Activated naive CD8-positive, alpha-beta T cell treated with anti-CD3 and anti-CD28 coated beads for 36 hours (primary cell): ENCODE measurements at regions not wholly inside any gene's neighbourhood (a gene's known extent, or its start where the extent isn't known, plus 50 kb on each side); places are given as distances from the start of the nearest gene placed in this dataset.

Source experiments
- DNase-seq: peaks from one replicate; pipeline ENCODE4 v3.0.0; 2021
- H3K27ac Mint-ChIP-seq: one replicate; pipeline ENCODE4 v1.8.0; 2022; ENCODE audit warnings: mild to moderate bottlenecking, moderate library complexity, mixed read lengths
- H3K27me3 Mint-ChIP-seq: one replicate; pipeline ENCODE4 v1.8.0; 2022; ENCODE audit warnings: mild to moderate bottlenecking, mixed read lengths
- H3K36me3 Mint-ChIP-seq: one replicate; pipeline ENCODE4 v1.8.0; 2021; ENCODE audit warnings: mild to moderate bottlenecking, mixed read lengths
- H3K4me1 Mint-ChIP-seq: one replicate; pipeline ENCODE4 v1.8.0; 2021; ENCODE audit warnings: mixed read lengths
- H3K4me3 Mint-ChIP-seq: one replicate; pipeline ENCODE4 v1.8.0; 2022; ENCODE audit warnings: mild to moderate bottlenecking, moderate library complexity, mixed read lengths
- H3K9me3 Mint-ChIP-seq: one replicate; pipeline ENCODE4 v1.8.0; 2022; ENCODE audit warnings: mixed read lengths

DNA sequence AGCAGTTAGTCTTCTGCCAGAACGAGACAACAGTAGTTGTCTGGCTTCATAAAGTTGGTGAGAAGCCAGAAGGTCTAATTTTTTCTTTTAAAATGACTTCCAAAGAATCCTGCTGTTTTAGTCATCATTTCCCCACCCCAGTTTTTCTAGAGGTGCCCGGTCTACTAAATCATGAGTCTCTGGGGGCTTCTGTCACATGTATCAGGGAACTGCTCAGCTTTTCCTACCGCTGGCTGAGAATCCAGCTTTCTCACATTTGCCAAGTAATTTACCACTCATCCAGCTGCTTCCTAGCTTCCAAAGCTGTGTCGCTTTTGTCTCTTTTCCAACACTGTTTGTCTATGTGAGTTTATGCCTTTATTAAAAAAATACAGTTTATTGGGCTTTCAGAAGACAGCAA lies 183.3 kb downstream of the NSUN3 start:
- DNase-seq: no peak
- Mint-ChIP-seq H3K27me3 (peaks cover 14% of the 10 kb centered on the region), H3K36me3 (no peaks in the 10 kb centered on the region), H3K9me3 (no peaks in the 10 kb centered on the region), H3K27ac (no peak overlapping the region), H3K4me3 (no peak overlapping the region), H3K4me1 (no peaks in the 10 kb centered on the region)

DNA sequence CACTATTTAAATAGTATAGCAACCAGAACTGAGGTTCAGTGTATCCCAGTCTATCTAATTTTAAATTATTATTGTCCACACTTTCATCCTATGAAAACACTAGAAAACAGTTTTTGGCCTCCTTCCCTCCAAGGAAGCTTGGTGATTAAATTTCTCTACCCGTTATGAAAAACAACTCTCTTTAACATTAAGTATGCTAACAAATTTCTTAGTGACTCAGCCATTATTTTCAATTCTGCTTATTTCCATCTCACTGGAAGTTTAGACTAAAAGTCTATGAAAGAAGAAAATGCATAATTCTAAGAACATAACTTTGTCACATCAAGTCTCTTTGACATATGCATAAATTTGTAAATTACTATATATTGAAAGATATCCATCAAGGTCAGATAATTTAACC lies 185.2 kb downstream of the NSUN3 start:
- DNase-seq: no peak
- H3K36me3 Mint-ChIP-seq: no peaks in the 10 kb centered on the region
- no peak overlapping the region for H3K4me3 Mint-ChIP-seq
- no peak overlapping the region for H3K27ac Mint-ChIP-seq
- H3K4me1 Mint-ChIP-seq: no peaks in the 10 kb centered on the region
- peaks cover 14% of the 10 kb centered on the region for H3K27me3 Mint-ChIP-seq
- H3K9me3 Mint-ChIP-seq: no peaks in the 10 kb centered on the region

DNA sequence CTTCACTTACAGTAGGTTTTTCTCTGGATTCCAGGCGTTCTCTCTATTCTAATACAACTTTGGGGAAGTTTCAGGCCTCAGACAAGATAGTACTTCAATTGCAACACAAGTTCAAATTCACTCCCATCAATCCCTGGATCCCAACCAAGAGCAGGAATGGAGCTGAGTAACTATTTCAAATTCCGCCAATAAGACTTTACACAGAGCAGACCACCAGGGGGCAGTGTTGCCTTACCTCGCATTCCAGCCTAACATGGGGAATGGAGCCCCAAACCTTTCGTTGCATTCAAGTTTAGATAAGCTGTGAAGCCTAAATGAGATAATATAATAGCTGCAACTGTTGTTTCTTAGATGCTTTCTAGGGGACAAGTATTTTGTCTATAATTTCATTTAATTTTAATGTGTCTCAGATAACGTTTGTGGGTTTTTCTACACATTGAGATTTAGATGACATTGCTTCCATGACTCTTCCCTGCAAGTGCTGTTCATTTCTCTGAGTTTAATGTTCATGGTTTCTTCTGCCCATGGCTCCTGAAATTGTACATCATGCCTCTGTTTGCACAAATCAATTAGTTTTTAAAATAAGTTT lies 186.7 kb downstream of the NSUN3 start:
- no peaks in the 10 kb centered on the region for H3K4me1 Mint-ChIP-seq
- no peak overlapping the region for H3K4me3 Mint-ChIP-seq
- no peaks in the 10 kb centered on the region for H3K9me3 Mint-ChIP-seq
- H3K27me3 Mint-ChIP-seq: peaks cover 14% of the 10 kb centered on the region
- H3K36me3 Mint-ChIP-seq: no peaks in the 10 kb centered on the region
- DNase-seq: peak; percentile 48
- no peak overlapping the region for H3K27ac Mint-ChIP-seq

DNA sequence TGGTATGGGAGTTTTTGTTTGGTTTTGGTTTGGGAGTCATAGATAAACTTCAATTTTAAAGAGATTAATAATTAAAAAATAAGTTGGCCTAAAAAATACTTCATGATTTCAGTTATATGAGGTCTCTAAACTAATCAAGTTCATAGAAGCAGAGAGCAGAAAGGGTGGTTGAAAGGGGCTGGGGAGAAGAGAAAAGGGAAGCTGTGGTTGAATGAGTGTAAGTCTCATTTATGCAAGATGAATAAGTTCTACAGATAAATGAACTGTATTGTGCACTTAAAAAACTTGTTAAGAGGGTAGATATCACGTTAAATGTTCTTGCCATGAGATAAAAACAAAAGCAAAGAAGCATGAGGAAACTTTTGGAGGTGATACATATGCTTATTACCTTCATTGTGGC lies 188.7 kb downstream of the NSUN3 start:
- Mint-ChIP-seq H3K9me3 (no peaks in the 10 kb centered on the region), H3K4me1 (no peaks in the 10 kb centered on the region), H3K27ac (no peak overlapping the region), H3K27me3 (peaks cover 14% of the 10 kb centered on the region), H3K36me3 (no peaks in the 10 kb centered on the region), H3K4me3 (no peak overlapping the region)
- no peak for DNase-seq

DNA sequence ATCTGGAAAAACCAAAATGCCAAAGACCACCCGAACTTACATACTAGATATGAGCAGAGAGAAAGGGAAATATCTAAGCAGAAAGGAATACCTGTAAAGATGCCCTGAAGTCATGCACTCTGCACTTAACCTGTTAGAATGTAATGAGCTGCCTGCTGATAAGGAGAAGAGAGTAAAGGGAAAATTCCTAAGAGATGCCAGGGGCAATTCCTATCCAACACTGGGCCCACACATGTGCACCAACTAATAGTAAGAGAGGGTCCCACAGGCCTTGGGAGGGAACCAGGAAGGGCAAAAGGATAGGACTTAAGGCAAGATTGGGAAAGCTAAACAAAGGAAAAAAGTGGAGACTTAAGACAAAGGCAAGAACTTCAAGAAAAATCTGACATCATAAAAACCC lies 189.5 kb downstream of the NSUN3 start:
- Mint-ChIP-seq H3K4me1 (no peaks in the 10 kb centered on the region), H3K36me3 (no peaks in the 10 kb centered on the region)

DNA sequence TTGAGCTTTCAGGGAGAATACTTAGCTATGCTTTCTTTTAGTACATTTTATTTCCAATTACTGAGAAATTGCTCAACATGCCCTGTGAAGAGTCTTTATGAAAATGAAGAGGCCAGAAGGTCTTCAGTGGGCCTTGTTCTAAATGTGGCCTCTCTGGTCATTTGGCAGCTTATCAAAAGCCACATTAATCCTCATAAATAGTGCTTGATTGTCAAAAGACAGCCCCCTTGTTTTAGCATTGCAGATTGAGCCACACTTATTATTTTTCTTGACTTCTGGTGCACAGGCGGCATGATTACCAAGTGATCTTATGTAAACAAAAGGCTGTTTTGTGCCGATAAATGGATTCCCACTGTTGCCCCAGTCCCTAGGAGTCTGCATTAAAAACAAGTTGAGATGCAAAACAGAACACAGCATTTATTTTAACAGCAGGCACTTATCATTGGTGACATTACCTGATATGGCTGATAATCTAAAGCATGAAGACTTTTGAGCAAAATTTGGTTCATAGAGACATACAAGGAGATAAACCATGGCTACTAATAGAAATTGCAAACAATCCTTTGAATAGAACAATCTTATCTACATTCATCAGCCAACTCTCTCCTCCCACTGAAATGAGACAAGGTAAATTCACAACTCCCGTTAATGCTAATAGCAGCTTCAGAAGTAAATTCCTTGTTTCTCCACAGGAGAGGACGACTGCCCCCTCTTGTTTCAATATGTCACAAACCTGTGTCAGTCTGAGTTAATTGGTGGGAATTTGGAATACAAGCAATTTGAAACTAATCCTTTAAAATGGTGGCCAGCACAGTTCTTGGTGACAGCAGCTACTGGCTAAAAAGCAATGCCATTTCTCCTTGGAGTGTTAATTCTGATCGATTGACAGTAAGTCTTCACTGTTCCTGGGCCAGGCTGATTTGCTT lies 194.3 kb downstream of the NSUN3 start:
- Mint-ChIP-seq H3K27me3 (no peaks in the 10 kb centered on the region), H3K9me3 (no peaks in the 10 kb centered on the region), H3K4me3 (no peak overlapping the region), H3K4me1 (no peaks in the 10 kb centered on the region), H3K27ac (no peak overlapping the region), H3K36me3 (no peaks in the 10 kb centered on the region)
- no peak for DNase-seq

More for the DNA sequence above, 189.5 kb downstream of the NSUN3 start:
- DNase-seq: no peak
- Mint-ChIP-seq H3K4me3 (no peak overlapping the region), H3K9me3 (no peaks in the 10 kb centered on the region), H3K27ac (no peak overlapping the region), H3K27me3 (peaks cover 14% of the 10 kb centered on the region)

DNA sequence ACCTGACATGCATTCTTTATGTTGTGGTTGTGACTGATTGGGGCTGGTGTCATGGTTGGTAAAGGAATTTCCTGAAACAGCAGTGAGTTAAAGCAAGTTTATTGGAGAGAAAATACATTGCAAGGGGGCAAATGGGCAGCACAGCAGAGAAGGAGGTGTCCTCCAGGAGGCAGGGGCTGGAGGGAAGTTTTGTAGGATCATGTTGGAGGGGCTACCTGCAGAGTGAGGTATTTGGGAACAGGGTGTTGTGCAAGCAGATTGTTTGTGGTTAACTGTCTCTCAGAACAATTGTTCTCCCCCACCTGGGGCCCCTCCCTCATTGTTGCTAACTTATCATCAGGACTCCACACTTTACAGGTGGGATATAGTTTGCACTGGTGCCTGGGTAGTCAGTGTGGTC lies 196.0 kb downstream of the NSUN3 start:
- Mint-ChIP-seq H3K9me3 (no peaks in the 10 kb centered on the region), H3K27ac (no peak overlapping the region), H3K36me3 (no peaks in the 10 kb centered on the region), H3K4me3 (no peak overlapping the region), H3K27me3 (no peaks in the 10 kb centered on the region), H3K4me1 (no peaks in the 10 kb centered on the region)
- no peak for DNase-seq

DNA sequence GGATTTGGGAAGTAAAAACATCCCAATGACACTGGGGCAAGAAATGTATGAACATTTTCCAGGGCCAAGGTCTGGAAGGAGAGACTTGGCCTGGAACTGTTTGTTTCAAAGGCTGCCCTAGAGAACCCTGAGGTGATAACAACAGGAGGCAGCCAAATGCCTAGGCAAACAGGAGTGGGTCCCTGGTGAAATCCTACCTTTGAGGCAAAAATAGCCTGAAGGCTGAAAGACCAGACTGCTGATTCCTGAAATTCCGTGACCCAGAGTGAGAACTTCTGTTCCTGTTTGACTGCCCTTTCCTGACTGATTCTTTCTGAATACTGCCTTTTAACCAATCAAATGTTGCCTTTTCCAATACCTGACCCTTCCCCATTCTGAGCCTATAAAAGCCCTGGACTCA lies 196.4 kb downstream of the NSUN3 start:
- DNase-seq: no peak
- Mint-ChIP-seq H3K4me3 (no peak overlapping the region), H3K9me3 (no peaks in the 10 kb centered on the region), H3K27me3 (no peaks in the 10 kb centered on the region), H3K36me3 (no peaks in the 10 kb centered on the region), H3K27ac (no peak overlapping the region), H3K4me1 (no peaks in the 10 kb centered on the region)

DNA sequence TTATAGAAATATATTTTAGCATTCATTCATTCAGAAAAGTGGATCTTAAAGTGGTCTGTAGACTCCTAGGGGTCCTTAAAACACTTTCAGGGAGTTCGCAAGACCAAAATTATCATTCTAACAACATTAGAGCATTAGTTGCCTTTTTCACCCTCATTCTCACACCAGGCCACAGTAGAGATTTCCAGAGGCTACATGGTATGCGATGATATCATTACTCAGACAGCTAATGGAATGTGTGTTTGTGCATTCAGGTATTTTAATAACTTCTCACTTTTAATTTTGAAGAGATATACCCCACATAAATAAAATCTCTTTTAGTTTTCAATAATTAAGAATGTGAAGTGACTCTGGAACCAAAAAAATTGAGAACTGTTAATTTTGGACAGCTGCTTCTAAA lies 206.9 kb downstream of the NSUN3 start:
- no peak overlapping the region for H3K27ac Mint-ChIP-seq
- no peaks in the 10 kb centered on the region for H3K27me3 Mint-ChIP-seq
- DNase-seq: no peak
- H3K9me3 Mint-ChIP-seq: no peaks in the 10 kb centered on the region
- no peaks in the 10 kb centered on the region for H3K36me3 Mint-ChIP-seq
- no peak overlapping the region for H3K4me3 Mint-ChIP-seq
- no peaks in the 10 kb centered on the region for H3K4me1 Mint-ChIP-seq

DNA sequence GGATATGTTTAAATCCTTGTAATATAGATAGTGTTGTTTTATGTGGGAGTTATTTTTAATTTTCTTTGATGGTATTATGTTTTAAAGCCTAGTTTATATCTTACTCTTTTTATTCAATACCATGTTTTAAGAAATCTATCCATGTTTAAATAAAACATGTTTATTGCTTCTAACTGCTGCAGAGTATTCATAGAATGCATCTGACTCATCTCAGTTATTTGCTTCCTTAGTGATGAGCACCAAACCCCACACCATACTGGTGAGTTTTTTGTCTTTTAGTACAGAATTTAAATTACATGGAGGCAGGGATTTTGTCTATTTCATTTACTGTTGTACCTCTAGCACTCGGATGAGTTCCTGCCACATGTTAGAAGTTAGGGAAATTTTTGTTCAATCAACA lies 209.2 kb downstream of the NSUN3 start:
- no peaks in the 10 kb centered on the region for H3K4me1 Mint-ChIP-seq
- H3K36me3 Mint-ChIP-seq: no peaks in the 10 kb centered on the region
- no peak for DNase-seq
- no peak overlapping the region for H3K4me3 Mint-ChIP-seq
- no peaks in the 10 kb centered on the region for H3K27me3 Mint-ChIP-seq
- H3K27ac Mint-ChIP-seq: no peak overlapping the region
- H3K9me3 Mint-ChIP-seq: no peaks in the 10 kb centered on the region

DNA sequence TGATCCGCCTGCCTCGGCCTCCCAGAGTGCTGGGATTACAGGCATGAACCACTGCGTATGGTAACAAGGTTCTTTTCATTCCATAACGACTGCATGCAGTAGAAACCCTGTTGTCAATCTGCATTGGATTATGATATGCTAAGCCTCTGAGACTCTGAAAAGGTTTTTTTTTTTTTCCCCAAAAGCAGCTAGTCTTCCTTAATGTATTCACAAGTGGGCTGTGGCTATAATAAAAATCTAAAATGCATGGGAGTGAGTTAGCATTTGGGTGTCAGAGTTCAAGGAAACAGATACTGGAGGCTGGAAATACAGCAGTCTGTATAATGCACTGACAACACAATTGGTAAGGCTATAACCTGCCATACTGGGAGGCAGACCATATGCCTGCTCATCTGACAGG lies 218.1 kb downstream of the NSUN3 start:
- Mint-ChIP-seq H3K27ac (no peak overlapping the region), H3K4me1 (no peaks in the 10 kb centered on the region), H3K36me3 (no peaks in the 10 kb centered on the region)

DNA sequence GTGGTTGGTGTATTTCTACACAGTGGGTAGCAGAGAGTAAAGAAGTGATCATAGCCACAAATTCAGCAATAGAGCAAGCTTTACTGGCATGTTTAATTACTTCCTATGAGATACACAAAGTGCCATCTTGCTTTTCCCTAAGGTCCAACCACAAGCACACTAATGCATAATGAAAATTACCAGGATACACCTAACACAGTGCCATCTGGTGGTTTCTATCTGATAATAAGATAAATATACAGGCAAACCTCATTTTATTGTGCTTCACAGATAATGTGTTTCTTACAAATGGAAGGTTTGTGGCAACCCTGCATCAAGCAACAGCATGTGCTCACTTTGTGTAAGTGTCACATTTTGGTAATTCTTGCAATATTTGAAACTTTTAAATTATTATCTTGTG lies 223.0 kb downstream of the NSUN3 start:
- Mint-ChIP-seq H3K4me3 (no peak overlapping the region), H3K9me3 (no peaks in the 10 kb centered on the region), H3K36me3 (no peaks in the 10 kb centered on the region), H3K27me3 (no peaks in the 10 kb centered on the region), H3K4me1 (no peaks in the 10 kb centered on the region), H3K27ac (no peak overlapping the region)
- no peak for DNase-seq

More for the DNA sequence above, 218.1 kb downstream of the NSUN3 start:
- Mint-ChIP-seq H3K9me3 (no peaks in the 10 kb centered on the region), H3K4me3 (no peak overlapping the region), H3K27me3 (no peaks in the 10 kb centered on the region)
- no peak for DNase-seq

DNA sequence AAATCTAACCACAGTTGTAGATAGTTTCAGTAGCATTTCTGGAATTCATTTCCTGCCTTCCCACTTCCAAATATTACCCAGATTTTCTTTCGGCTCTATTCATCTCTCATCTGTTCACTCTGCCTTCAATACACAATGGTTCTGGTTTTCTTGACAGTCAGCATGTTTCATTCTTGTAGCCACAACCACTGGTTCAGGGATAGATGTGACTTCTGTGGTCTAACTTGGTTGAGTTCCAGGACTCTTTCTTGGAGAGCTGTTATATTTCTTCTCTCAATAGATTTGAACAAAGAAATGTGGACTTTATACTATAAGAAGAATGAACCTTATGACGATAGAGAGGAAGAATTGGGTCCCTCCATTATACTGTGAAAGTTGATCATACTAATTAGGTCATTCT lies 228.8 kb downstream of the NSUN3 start:
- H3K27ac Mint-ChIP-seq: no peak overlapping the region
- no peak overlapping the region for H3K4me3 Mint-ChIP-seq
- no peak for DNase-seq
- peaks cover 9% of the 10 kb centered on the region for H3K27me3 Mint-ChIP-seq
- H3K4me1 Mint-ChIP-seq: no peaks in the 10 kb centered on the region
- no peaks in the 10 kb centered on the region for H3K9me3 Mint-ChIP-seq
- no peaks in the 10 kb centered on the region for H3K36me3 Mint-ChIP-seq

DNA sequence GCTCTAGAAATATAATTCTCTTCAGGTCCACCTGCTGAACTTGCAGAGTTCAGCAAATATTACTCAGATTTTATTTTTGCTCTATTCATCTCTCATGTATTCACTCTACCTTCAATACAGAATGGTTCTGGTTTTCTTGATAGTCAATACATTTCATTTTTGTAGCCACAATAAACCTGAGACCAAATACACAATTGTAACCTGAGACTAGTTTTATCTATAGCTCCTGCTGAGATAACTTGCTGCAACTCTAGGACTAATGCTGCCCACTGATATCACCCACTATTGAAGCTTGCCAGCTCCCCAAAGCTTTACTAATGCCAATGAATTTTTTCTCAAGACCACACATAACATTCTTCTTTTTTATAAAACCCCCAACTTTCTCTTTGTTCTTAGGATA lies 229.3 kb downstream of the NSUN3 start:
- Mint-ChIP-seq H3K27me3 (peaks cover 10% of the 10 kb centered on the region), H3K4me1 (no peaks in the 10 kb centered on the region), H3K4me3 (no peak overlapping the region), H3K27ac (no peak overlapping the region), H3K36me3 (no peaks in the 10 kb centered on the region), H3K9me3 (no peaks in the 10 kb centered on the region)
- DNase-seq: no peak

DNA sequence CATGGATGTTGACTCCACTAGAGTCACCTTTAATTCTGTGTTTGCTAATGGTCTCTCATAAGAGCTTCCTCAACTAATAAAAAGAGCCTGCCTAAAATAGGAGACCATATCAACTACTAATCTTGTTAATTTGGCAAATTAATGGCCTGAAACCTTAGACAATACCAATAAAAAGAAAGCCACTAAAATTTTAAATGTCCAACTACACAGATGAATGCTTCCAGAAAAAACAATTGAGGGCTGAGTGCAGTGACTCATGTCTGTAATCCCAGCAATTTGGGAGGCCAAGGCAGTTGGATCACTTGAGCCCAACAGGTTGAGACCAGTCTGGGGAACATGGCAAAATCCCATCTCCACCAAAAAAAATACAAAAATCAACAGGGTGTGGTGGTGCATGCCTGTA lies 230.9 kb downstream of the NSUN3 start:
- H3K36me3 Mint-ChIP-seq: no peaks in the 10 kb centered on the region
- H3K4me1 Mint-ChIP-seq: no peaks in the 10 kb centered on the region
- H3K9me3 Mint-ChIP-seq: no peaks in the 10 kb centered on the region
- H3K27ac Mint-ChIP-seq: no peak overlapping the region
- DNase-seq: no peak
- peaks cover 10% of the 10 kb centered on the region for H3K27me3 Mint-ChIP-seq
- no peak overlapping the region for H3K4me3 Mint-ChIP-seq

DNA sequence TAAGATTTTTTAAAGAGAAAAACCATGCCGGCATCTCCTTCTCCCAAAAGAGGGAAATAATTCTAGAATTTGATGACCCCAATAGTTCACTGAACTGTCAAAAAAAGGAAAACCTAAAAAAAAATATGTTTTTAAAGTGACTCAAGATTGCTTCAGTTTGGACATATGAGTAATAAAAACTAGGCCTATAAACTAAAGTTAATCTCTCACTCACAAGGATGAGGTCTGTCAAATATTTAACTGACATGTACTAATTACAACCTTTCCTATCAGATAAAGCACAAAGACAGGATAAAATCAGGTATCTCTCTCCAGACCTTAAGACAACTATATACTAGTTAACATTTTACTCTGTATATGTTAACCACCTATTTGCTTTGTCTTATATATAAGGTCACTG lies 231.9 kb downstream of the NSUN3 start:
- no peak overlapping the region for H3K27ac Mint-ChIP-seq
- no peaks in the 10 kb centered on the region for H3K36me3 Mint-ChIP-seq
- H3K9me3 Mint-ChIP-seq: no peaks in the 10 kb centered on the region
- H3K4me3 Mint-ChIP-seq: no peak overlapping the region
- peaks cover 10% of the 10 kb centered on the region for H3K27me3 Mint-ChIP-seq
- DNase-seq: no peak
- H3K4me1 Mint-ChIP-seq: no peaks in the 10 kb centered on the region
